ENCODE measurements at regions not wholly inside any gene's neighbourhood (a gene's known extent, or its start where the extent isn't known, plus 50 kb on each side); places are given as distances from the start of the nearest gene placed in this dataset.

- Histone ChIP-seq H2BK5ac (ENCODE audit: low read depth, low read length, poor library complexity, severe bottlenecking) (no peak overlapping the region), H3K4me3 (ENCODE audit: insufficient read depth in 1 of 2, low read depth in 1 of 2, low read length in 2 of 2) (no peak overlapping the region), H3K4ac (ENCODE audit: low read depth in 1 of 2, low read length in 2 of 2) (no peak overlapping the region), H3K27me3 (ENCODE audit: control insufficient read depth in 1 of 2, insufficient read depth in 1 of 2, low read length in 2 of 2) (peaks cover 0 to 13% of the 10 kb centered on the region in 2 experiments), H3K9ac (ENCODE audit: low read length) (no peak overlapping the region), H3K9me3 (ENCODE audit: control insufficient read depth, low read length) (no peaks in the 10 kb centered on the region), H3K79me1 (replicated peaks; ENCODE audit: low read length, poor library complexity, severe bottlenecking) (no peaks in the 10 kb centered on the region), H4K91ac (ENCODE audit: low read length) (no peak overlapping the region), H3K27ac (ENCODE audit: low read length, poor library complexity, severe bottlenecking) (no peak overlapping the region), H2BK12ac (ENCODE audit: low read length in 2 of 2) (no peak overlapping the region), H3K4me2 (ENCODE audit: low read length, poor library complexity, severe bottlenecking) (no peak overlapping the region), H2AK5ac (ENCODE audit: low read length, severe bottlenecking) (no peak overlapping the region), H2BK120ac (ENCODE audit: low read depth, low read length) (no peak overlapping the region), H4K8ac (ENCODE audit: low read length) (no peak overlapping the region), H2AFZ (ENCODE audit: low read depth, low read length) (no peak overlapping the region), H3K23ac (ENCODE audit: low read length in 2 of 2) (no peak overlapping the region), H3K36me3 (ENCODE audit: control insufficient read depth in 1 of 2, insufficient read depth in 2 of 2, low read depth in 1 of 2, low read length in 2 of 2) (no peaks in the 10 kb centered on the region), H2BK15ac (ENCODE audit: low read depth, poor library complexity, severe bottlenecking) (no peak overlapping the region), H3K14ac (ENCODE audit: low read length in 2 of 2) (no peak overlapping the region), H3K4me1 (ENCODE audit: control insufficient read depth, insufficient read depth, low read depth, low read length) (peaks cover 8% of the 10 kb centered on the region), H3K18ac (ENCODE audit: low read depth in 1 of 2, low read length in 2 of 2) (no peak overlapping the region)
- WGBS = no CpG with 5 or more reads among the region's 1 CpG
- DNase-seq = no peak
These were observed 243.0 kb upstream of the WWC1 start for GRCh38 chr5:168048486-168048885.

GRCh38 chr5:168052686-168053085 lies 238.8 kb upstream of the WWC1 start:
- DNase-seq = no peak
- no peaks in the 10 kb centered on the region for H3K36me3 ChIP-seq (ENCODE audit: control insufficient read depth in 1 of 2, insufficient read depth in 2 of 2, low read depth in 1 of 2, low read length in 2 of 2)
- H2BK15ac ChIP-seq (ENCODE audit: low read depth, poor library complexity, severe bottlenecking) = no peak overlapping the region
- no peak overlapping the region for H4K91ac ChIP-seq (ENCODE audit: low read length)
- no peak overlapping the region for H3K4me2 ChIP-seq (ENCODE audit: low read length, poor library complexity, severe bottlenecking)
- H3K9ac ChIP-seq (ENCODE audit: low read length) = no peak overlapping the region
- no peak overlapping the region for H3K27ac ChIP-seq (ENCODE audit: low read length, poor library complexity, severe bottlenecking)
- peaks cover 1% of the 10 kb centered on the region for H3K79me1 ChIP-seq (replicated peaks; ENCODE audit: low read length, poor library complexity, severe bottlenecking)
- no peak overlapping the region for H2BK5ac ChIP-seq (ENCODE audit: low read depth, low read length, poor library complexity, severe bottlenecking)
- H3K4ac ChIP-seq (ENCODE audit: low read depth in 1 of 2, low read length in 2 of 2) = no peak overlapping the region
- H3K4me3 ChIP-seq (ENCODE audit: insufficient read depth in 1 of 2, low read depth in 1 of 2, low read length in 2 of 2) = no peak overlapping the region
- H3K18ac ChIP-seq (ENCODE audit: low read depth in 1 of 2, low read length in 2 of 2) = no peak overlapping the region
- peaks cover 0 to 3% of the 10 kb centered on the region in 2 experiments for H3K27me3 ChIP-seq (ENCODE audit: control insufficient read depth in 1 of 2, insufficient read depth in 1 of 2, low read length in 2 of 2)
- no peak overlapping the region for H2AK5ac ChIP-seq (ENCODE audit: low read length, severe bottlenecking)
- no peak overlapping the region for H4K8ac ChIP-seq (ENCODE audit: low read length)
- WGBS = 87% methylated on average over 3 of the region's 4 CpGs
- no peak overlapping the region for H3K14ac ChIP-seq (ENCODE audit: low read length in 2 of 2)
- no peak overlapping the region for H3K23ac ChIP-seq (ENCODE audit: low read length in 2 of 2)
- no peak overlapping the region for H2BK12ac ChIP-seq (ENCODE audit: low read length in 2 of 2)
- peaks cover 2% of the 10 kb centered on the region for H3K4me1 ChIP-seq (ENCODE audit: control insufficient read depth, insufficient read depth, low read depth, low read length)
- H2BK120ac ChIP-seq (ENCODE audit: low read depth, low read length) = no peak overlapping the region
- no peaks in the 10 kb centered on the region for H3K9me3 ChIP-seq (ENCODE audit: control insufficient read depth, low read length)
- no peak overlapping the region for H2AFZ ChIP-seq (ENCODE audit: low read depth, low read length)

GRCh38 chr5:168054091-168054490 lies 237.4 kb upstream of the WWC1 start:
- no peak for DNase-seq
- Histone ChIP-seq H3K4me2 (ENCODE audit: low read length, poor library complexity, severe bottlenecking) (no peak overlapping the region), H2AK5ac (ENCODE audit: low read length, severe bottlenecking) (no peak overlapping the region), H2AFZ (ENCODE audit: low read depth, low read length) (no peak overlapping the region), H2BK5ac (ENCODE audit: low read depth, low read length, poor library complexity, severe bottlenecking) (no peak overlapping the region), H3K9me3 (ENCODE audit: control insufficient read depth, low read length) (no peaks in the 10 kb centered on the region), H2BK12ac (ENCODE audit: low read length in 2 of 2) (no peak overlapping the region), H3K79me1 (replicated peaks; ENCODE audit: low read length, poor library complexity, severe bottlenecking) (peaks cover 1% of the 10 kb centered on the region), H3K27ac (ENCODE audit: low read length, poor library complexity, severe bottlenecking) (no peak overlapping the region), H3K36me3 (ENCODE audit: control insufficient read depth in 1 of 2, insufficient read depth in 2 of 2, low read depth in 1 of 2, low read length in 2 of 2) (peaks cover 0 to 3% of the 10 kb centered on the region in 2 experiments), H2BK120ac (ENCODE audit: low read depth, low read length) (no peak overlapping the region), H4K8ac (ENCODE audit: low read length) (no peak overlapping the region), H3K4me3 (ENCODE audit: insufficient read depth in 1 of 2, low read depth in 1 of 2, low read length in 2 of 2) (no peak overlapping the region), H3K27me3 (ENCODE audit: control insufficient read depth in 1 of 2, insufficient read depth in 1 of 2, low read length in 2 of 2) (peaks cover 0 to 3% of the 10 kb centered on the region in 2 experiments), H3K18ac (ENCODE audit: low read depth in 1 of 2, low read length in 2 of 2) (no peak overlapping the region), H3K23ac (ENCODE audit: low read length in 2 of 2) (no peak overlapping the region), H2BK15ac (ENCODE audit: low read depth, poor library complexity, severe bottlenecking) (no peak overlapping the region), H3K9ac (ENCODE audit: low read length) (no peak overlapping the region), H4K91ac (ENCODE audit: low read length) (no peak overlapping the region), H3K4me1 (ENCODE audit: control insufficient read depth, insufficient read depth, low read depth, low read length) (no peaks in the 10 kb centered on the region), H3K4ac (ENCODE audit: low read depth in 1 of 2, low read length in 2 of 2) (no peak overlapping the region), H3K14ac (ENCODE audit: low read length in 2 of 2) (no peak overlapping the region)
- WGBS = 73% methylated on average over 2 of the region's 2 CpGs

GRCh38 chr5:168055141-168055683 lies 236.2 kb upstream of the WWC1 start:
- no peak overlapping the region for H2BK12ac ChIP-seq (ENCODE audit: low read length in 2 of 2)
- peaks cover 0 to 3% of the 10 kb centered on the region in 2 experiments for H3K36me3 ChIP-seq (ENCODE audit: control insufficient read depth in 1 of 2, insufficient read depth in 2 of 2, low read depth in 1 of 2, low read length in 2 of 2)
- H3K4me2 ChIP-seq (ENCODE audit: low read length, poor library complexity, severe bottlenecking) = no peak overlapping the region
- no peak overlapping the region for H3K4ac ChIP-seq (ENCODE audit: low read depth in 1 of 2, low read length in 2 of 2)
- no peaks in the 10 kb centered on the region for H3K9me3 ChIP-seq (ENCODE audit: control insufficient read depth, low read length)
- 90% methylated on average over 3 of the region's 3 CpGs for WGBS
- peaks cover 0 to 3% of the 10 kb centered on the region in 2 experiments for H3K27me3 ChIP-seq (ENCODE audit: control insufficient read depth in 1 of 2, insufficient read depth in 1 of 2, low read length in 2 of 2)
- no peak overlapping the region for H4K91ac ChIP-seq (ENCODE audit: low read length)
- no peak overlapping the region for H2AK5ac ChIP-seq (ENCODE audit: low read length, severe bottlenecking)
- H3K4me1 ChIP-seq (ENCODE audit: control insufficient read depth, insufficient read depth, low read depth, low read length) = no peaks in the 10 kb centered on the region
- no peak overlapping the region for H3K27ac ChIP-seq (ENCODE audit: low read length, poor library complexity, severe bottlenecking)
- no peak overlapping the region for H3K4me3 ChIP-seq (ENCODE audit: insufficient read depth in 1 of 2, low read depth in 1 of 2, low read length in 2 of 2)
- H3K18ac ChIP-seq (ENCODE audit: low read depth in 1 of 2, low read length in 2 of 2) = no peak overlapping the region
- H3K23ac ChIP-seq (ENCODE audit: low read length in 2 of 2) = no peak overlapping the region
- H2BK5ac ChIP-seq (ENCODE audit: low read depth, low read length, poor library complexity, severe bottlenecking) = no peak overlapping the region
- peaks cover 1% of the 10 kb centered on the region for H3K79me1 ChIP-seq (replicated peaks; ENCODE audit: low read length, poor library complexity, severe bottlenecking)
- no peak overlapping the region for H2BK15ac ChIP-seq (ENCODE audit: low read depth, poor library complexity, severe bottlenecking)
- no peak overlapping the region for H3K14ac ChIP-seq (ENCODE audit: low read length in 2 of 2)
- no peak overlapping the region for H2AFZ ChIP-seq (ENCODE audit: low read depth, low read length)
- no peak overlapping the region for H4K8ac ChIP-seq (ENCODE audit: low read length)
- H2BK120ac ChIP-seq (ENCODE audit: low read depth, low read length) = no peak overlapping the region
- no peak for DNase-seq
- H3K9ac ChIP-seq (ENCODE audit: low read length) = no peak overlapping the region
